Astrocyte (in vitro differentiated cells and primary cell): ENCODE measurements at regions not wholly inside any gene's neighbourhood (a gene's known extent, or its start where the extent isn't known, plus 50 kb on each side); places are given as distances from the start of the nearest gene placed in this dataset.

ENCODE experiments used
- EZH2 ChIP-seq: IDR thresholded peaks from 2 replicates; pipeline ENCODE4 v1.6.1; 2012; ENCODE audit warnings: mild to moderate bottlenecking, low read length, inconsistent platforms; ENCODE audit not compliant: insufficient read depth
- TF ChIP-seq, protein P1 (sequence below): IDR thresholded peaks from 2 replicates; pipeline ENCODE4 v1.5.1; 2011; ENCODE audit warnings: low read depth, mild to moderate bottlenecking, inconsistent platforms, low read length, moderate library complexity; ENCODE audit not compliant: insufficient read depth

DNA sequence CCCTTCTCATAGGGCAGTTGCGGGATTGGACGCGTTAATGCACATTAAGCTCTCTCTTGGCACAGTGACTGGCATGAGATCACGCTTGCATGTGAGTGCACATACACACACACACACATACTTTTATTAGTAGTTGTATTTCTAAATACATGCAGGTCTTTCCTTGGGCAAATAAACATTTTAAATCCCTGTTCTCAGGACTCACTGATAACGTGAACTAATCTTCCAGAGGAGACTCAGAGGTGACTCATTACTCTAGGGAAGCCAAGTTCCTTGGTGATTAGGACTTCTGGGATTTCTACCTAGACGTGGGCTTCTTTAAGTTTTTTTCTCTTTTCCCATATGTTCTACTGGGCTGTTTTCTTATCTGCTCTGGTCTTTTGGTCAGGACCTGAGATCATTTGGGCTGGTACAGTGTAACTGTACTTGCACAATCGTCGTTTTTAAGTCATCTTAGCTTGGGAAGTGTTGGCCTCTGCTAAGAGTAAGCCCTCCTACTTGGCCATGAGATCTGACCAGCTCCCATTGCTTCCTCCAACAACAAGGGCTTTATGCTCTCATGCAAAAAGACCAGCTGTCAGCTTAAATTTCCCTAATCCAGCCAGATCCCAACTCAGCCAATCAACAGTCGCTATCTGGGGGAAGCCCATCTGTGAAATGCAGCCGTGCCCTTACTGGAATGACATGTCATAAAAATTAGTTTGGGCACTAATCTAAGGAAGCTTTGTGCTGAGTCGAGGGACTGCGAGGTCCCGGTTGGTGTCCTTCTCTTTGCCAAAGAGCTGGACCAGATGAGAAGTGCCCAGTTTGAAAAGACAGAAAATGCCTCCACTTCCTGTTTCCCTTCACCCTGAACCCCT, 176.4 kb upstream of the ANKRD55 start:
- TF ChIP-seq, protein P1, sequence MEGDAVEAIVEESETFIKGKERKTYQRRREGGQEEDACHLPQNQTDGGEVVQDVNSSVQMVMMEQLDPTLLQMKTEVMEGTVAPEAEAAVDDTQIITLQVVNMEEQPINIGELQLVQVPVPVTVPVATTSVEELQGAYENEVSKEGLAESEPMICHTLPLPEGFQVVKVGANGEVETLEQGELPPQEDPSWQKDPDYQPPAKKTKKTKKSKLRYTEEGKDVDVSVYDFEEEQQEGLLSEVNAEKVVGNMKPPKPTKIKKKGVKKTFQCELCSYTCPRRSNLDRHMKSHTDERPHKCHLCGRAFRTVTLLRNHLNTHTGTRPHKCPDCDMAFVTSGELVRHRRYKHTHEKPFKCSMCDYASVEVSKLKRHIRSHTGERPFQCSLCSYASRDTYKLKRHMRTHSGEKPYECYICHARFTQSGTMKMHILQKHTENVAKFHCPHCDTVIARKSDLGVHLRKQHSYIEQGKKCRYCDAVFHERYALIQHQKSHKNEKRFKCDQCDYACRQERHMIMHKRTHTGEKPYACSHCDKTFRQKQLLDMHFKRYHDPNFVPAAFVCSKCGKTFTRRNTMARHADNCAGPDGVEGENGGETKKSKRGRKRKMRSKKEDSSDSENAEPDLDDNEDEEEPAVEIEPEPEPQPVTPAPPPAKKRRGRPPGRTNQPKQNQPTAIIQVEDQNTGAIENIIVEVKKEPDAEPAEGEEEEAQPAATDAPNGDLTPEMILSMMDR: no peak
- TF ChIP-seq EZH2: no peak
